ENCODE measurements at regions not wholly inside any gene's neighbourhood (a gene's known extent, or its start where the extent isn't known, plus 50 kb on each side); places are given as distances from the start of the nearest gene placed in this dataset.

DNA sequence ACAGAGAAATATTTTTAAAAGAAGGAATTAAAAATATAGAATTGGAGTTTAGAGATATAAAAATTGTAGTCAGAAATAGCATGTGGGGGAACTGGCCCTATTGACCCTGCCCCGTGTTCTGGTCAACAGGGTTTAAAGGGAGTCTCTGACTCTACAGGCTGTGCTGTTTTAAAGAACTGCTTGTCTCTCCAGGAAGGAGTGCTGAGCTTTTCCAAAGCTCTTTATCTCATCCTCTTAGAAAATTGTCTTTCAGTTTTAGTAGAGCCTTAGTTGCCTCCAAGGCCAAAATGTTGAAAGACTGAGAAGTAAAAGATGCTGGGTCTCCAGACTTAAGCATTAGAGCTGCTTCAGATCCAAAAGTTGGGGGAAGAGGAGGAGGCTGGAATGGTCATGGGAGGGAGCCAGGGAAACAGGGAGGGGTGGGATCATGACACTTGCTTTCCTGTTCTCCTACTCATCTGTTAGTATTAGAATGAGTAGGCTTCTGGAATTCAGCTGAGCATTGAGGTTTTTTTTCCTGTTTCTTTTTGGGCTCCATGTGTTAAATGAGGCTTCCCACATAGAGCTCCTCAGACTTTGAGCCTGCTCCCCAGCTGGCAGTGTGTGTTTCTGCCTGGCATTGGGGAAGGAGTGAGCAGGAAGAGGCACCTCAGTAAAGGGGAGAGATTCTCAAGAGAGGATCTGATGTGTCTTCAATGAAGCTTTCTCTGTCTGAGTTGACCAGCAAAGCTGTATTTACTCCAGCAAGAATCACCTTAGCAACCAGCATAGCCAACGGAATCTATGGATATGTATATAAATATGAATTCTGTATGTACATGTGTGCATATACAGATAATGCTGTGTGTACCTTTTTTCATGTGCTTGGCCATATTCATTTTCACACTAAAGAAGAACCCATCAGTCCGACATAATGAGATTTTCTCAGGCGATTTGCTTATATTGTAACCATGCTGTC is 186.8 kb upstream of the FBXO11 start:
- TF ChIP-seq CTCF (conservative IDR thresholded peaks at IDR 0.05; ENCODE audit: low read depth in 2 of 2), result no peak
- no peak for TF ChIP-seq ETS1 (IDR thresholded peaks at IDR 0.05)
- no peak for TF ChIP-seq POLR2AphosphoS5 (IDR thresholded peaks at IDR 0.05; ENCODE audit: low read depth)
- TF ChIP-seq, protein P1, sequence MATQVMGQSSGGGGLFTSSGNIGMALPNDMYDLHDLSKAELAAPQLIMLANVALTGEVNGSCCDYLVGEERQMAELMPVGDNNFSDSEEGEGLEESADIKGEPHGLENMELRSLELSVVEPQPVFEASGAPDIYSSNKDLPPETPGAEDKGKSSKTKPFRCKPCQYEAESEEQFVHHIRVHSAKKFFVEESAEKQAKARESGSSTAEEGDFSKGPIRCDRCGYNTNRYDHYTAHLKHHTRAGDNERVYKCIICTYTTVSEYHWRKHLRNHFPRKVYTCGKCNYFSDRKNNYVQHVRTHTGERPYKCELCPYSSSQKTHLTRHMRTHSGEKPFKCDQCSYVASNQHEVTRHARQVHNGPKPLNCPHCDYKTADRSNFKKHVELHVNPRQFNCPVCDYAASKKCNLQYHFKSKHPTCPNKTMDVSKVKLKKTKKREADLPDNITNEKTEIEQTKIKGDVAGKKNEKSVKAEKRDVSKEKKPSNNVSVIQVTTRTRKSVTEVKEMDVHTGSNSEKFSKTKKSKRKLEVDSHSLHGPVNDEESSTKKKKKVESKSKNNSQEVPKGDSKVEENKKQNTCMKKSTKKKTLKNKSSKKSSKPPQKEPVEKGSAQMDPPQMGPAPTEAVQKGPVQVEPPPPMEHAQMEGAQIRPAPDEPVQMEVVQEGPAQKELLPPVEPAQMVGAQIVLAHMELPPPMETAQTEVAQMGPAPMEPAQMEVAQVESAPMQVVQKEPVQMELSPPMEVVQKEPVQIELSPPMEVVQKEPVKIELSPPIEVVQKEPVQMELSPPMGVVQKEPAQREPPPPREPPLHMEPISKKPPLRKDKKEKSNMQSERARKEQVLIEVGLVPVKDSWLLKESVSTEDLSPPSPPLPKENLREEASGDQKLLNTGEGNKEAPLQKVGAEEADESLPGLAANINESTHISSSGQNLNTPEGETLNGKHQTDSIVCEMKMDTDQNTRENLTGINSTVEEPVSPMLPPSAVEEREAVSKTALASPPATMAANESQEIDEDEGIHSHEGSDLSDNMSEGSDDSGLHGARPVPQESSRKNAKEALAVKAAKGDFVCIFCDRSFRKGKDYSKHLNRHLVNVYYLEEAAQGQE (IDR thresholded peaks at IDR 0.05; ENCODE audit: unreplicated experiment), result no peak
- no peak for TF ChIP-seq EZH2 (IDR thresholded peaks at IDR 0.05; ENCODE audit: low read depth, unreplicated experiment)
- no peak for TF ChIP-seq EZH2phosphoT487 (IDR thresholded peaks at IDR 0.05; ENCODE audit: unreplicated experiment)

Measured in GM23338 (cell line).